ENCODE measurements at regions not wholly inside any gene's neighbourhood (a gene's known extent, or its start where the extent isn't known, plus 50 kb on each side); places are given as distances from the start of the nearest gene placed in this dataset.

GRCh38 chr13:74825938-74826246 lies 656.1 kb downstream of the TBC1D4 start:
- no peak for DNase-seq

GRCh38 chr13:74825152-74825937 lies 656.6 kb downstream of the TBC1D4 start:
- no peak overlapping the region for H3K4me3 ChIP-seq
- no peaks in the 10 kb centered on the region for H3K36me3 ChIP-seq
- WGBS, 3 donors = 91 to 96% (median 95%) methylated on average over 2 of the region's 2 CpGs
- H3K4me1 ChIP-seq (ENCODE audit: insufficient read depth) = no peaks in the 10 kb centered on the region
- H3K27me3 ChIP-seq = no peaks in the 10 kb centered on the region
- no peak overlapping the region for H3K27ac ChIP-seq
- no peak for TF ChIP-seq CTCF (IDR thresholded peaks at IDR 0.05)
- TF ChIP-seq EP300 (IDR thresholded peaks at IDR 0.05) = no peak
- no peak for TF ChIP-seq POLR2A (IDR thresholded peaks at IDR 0.05)
- intact Hi-C loops (cut with DNase I) = no loop called here
- no peaks in the 10 kb centered on the region for H3K9me3 ChIP-seq
- no peak for DNase-seq

More at GRCh38 chr13:74825938-74826246, 656.1 kb downstream of the TBC1D4 start:
- Histone ChIP-seq H3K4me1 (ENCODE audit: insufficient read depth) (no peaks in the 10 kb centered on the region), H3K4me3 (no peak overlapping the region), H3K36me3 (no peaks in the 10 kb centered on the region), H3K9me3 (no peaks in the 10 kb centered on the region), H3K27me3 (no peaks in the 10 kb centered on the region), H3K27ac (no peak overlapping the region)
- TF ChIP-seq EP300 (IDR thresholded peaks at IDR 0.05) (no peak), POLR2A (IDR thresholded peaks at IDR 0.05) (no peak), CTCF (IDR thresholded peaks at IDR 0.05) (no peak)
- intact Hi-C loops (cut with DNase I) = no loop called here

GRCh38 chr13:74820809-74821208 lies 661.2 kb downstream of the TBC1D4 start:
- H3K27ac ChIP-seq = no peak overlapping the region
- DNase-seq = no peak
- no peaks in the 10 kb centered on the region for H3K4me1 ChIP-seq (ENCODE audit: insufficient read depth)
- 80 to 84% (median 82%) methylated on average over 3 of the region's 3 CpGs for WGBS, 3 donors
- H3K4me3 ChIP-seq = no peak overlapping the region
- intact Hi-C loops (cut with DNase I) = no loop called here
- no peaks in the 10 kb centered on the region for H3K36me3 ChIP-seq
- H3K27me3 ChIP-seq = no peaks in the 10 kb centered on the region
- TF ChIP-seq EP300 (IDR thresholded peaks at IDR 0.05) (no peak), CTCF (IDR thresholded peaks at IDR 0.05) (no peak), POLR2A (IDR thresholded peaks at IDR 0.05) (no peak)
- H3K9me3 ChIP-seq = no peaks in the 10 kb centered on the region

DNA sequence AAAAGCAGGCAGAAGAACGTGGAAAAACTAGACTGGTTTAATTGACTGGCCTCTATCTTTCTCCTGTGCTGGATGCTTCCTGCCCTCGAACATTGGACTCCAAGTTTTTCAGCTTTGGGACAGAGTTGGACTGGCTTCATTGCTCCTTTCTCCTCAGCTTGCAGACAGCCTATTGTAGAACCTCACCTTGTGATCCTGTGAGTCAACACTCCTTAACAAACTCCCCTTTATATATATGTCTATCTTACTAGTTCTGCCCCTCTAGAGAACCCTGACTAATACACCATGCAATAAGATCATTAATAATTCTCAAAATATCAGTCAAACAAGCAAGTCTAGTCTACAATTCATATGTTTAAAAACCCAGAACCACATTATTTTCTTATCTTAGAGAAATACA lies 662.4 kb downstream of the TBC1D4 start:
- no peaks in the 10 kb centered on the region for H3K27me3 ChIP-seq
- TF ChIP-seq EP300 (IDR thresholded peaks at IDR 0.05) (no peak), POLR2A (IDR thresholded peaks at IDR 0.05) (no peak), CTCF (IDR thresholded peaks at IDR 0.05) (no peak)
- intact Hi-C loops (cut with DNase I) = no loop called here
- no peaks in the 10 kb centered on the region for H3K36me3 ChIP-seq
- WGBS, 3 donors = 83 to 91% (median 88%) methylated on average over 2 of the region's 2 CpGs
- no peak overlapping the region for H3K27ac ChIP-seq
- DNase-seq = no peak
- no peaks in the 10 kb centered on the region for H3K9me3 ChIP-seq
- no peaks in the 10 kb centered on the region for H3K4me1 ChIP-seq (ENCODE audit: insufficient read depth)
- H3K4me3 ChIP-seq = no peak overlapping the region

Data from ovary (tissue), 7 donors.